ENCODE measurements at regions not wholly inside any gene's neighbourhood (a gene's known extent, or its start where the extent isn't known, plus 50 kb on each side); places are given as distances from the start of the nearest gene placed in this dataset.

GRCh38 chr10:18866852-18867251 is 181.7 kb upstream of the MALRD1 start (continued):
- TF ChIP-seq MAX (IDR thresholded peaks at IDR 0.05), result no peak

GRCh38 chr10:18868919-18869318 is 179.7 kb upstream of the MALRD1 start:
- Histone ChIP-seq H3K9me3 (ENCODE audit: control insufficient read depth in 1 of 2, insufficient read depth in 1 of 2, low read depth in 1 of 2, low read length in 2 of 2) (peaks cover 5 to 13% of the 10 kb centered on the region in 2 experiments; a peak in 1 of 4 replicates), H4K20me1 (ENCODE audit: insufficient read depth) (no peaks in the 10 kb centered on the region), H3K27ac (ENCODE audit: low read depth, low read length) (no peak overlapping the region), H3K79me2 (ENCODE audit: insufficient read depth, low read length) (no peaks in the 10 kb centered on the region), H3K4me1 (ENCODE audit: control insufficient read depth in 1 of 2, insufficient read depth in 2 of 2, low read length in 2 of 2) (no peaks in the 10 kb centered on the region), H3K4me3 (replicated peaks in 1 of 2; ENCODE audit: low read depth in 1 of 2, low read length in 2 of 2) (no peak overlapping the region), H3K9me2 (ENCODE audit: insufficient read depth) (no peaks in the 10 kb centered on the region), H3K9ac (ENCODE audit: low read length) (no peak overlapping the region), H3K36me3 (ENCODE audit: control insufficient read depth in 1 of 2, insufficient read depth in 2 of 2, low read length in 2 of 2) (no peaks in the 10 kb centered on the region), H2AFZ (ENCODE audit: low read depth, low read length, poor library complexity, severe bottlenecking) (no peak overlapping the region), H3K4me2 (ENCODE audit: low read length) (no peak overlapping the region), H3K27me3 (ENCODE audit: insufficient read depth, low read length) (no peaks in the 10 kb centered on the region)
- intact Hi-C loops (cut with micrococcal nuclease), result no loop called here
- DNase-seq (ENCODE audit: low read depth, low spot score) (no peak), ATAC-seq (no peak)
- ChIA-PET CTCF (no interaction called here), RAD21 (ENCODE audit: low non-redundant PET in 1 of 2, low total read pairs in 2 of 2, uncharacterized antibody in 2 of 2, unreplicated experiment in 2 of 2) (no interaction called here), POLR2A (no interaction called here)
- no TSS peak for BruUV-seq (replicated peaks)
- no peak for TF ChIP-seq CBX3 (IDR thresholded peaks at IDR 0.05; ENCODE audit: low read depth)
- no peak for TF ChIP-seq FOSL1 (IDR thresholded peaks at IDR 0.05; ENCODE audit: low read depth)
- no peak for TF ChIP-seq POLR2A (IDR thresholded peaks at IDR 0.05; ENCODE audit: borderline replicate concordance, extremely low read depth, insufficient read depth, insufficient read length)
- no peak for TF ChIP-seq TCF7L2 (IDR thresholded peaks at IDR 0.05; ENCODE audit: borderline replicate concordance, extremely low read depth, insufficient read depth, insufficient read length)
- no peak for TF ChIP-seq YY1 (IDR thresholded peaks at IDR 0.05; ENCODE audit: extremely low read depth, insufficient replicate concordance, low read depth, low read length)
- TF ChIP-seq ZFX (IDR thresholded peaks at IDR 0.05), result no peak
- no peak for TF ChIP-seq MAX (IDR thresholded peaks at IDR 0.05)
- no peak for TF ChIP-seq CTCF (IDR thresholded peaks at IDR 0.05 in 2 of 3, conservative IDR thresholded peaks at IDR 0.05 in 1 of 3; ENCODE audit: borderline replicate concordance in 1 of 3, insufficient read depth in 1 of 3, low read depth in 2 of 3, low read length in 2 of 3)
- no peak for TF ChIP-seq EGR1 (IDR thresholded peaks at IDR 0.05; ENCODE audit: low read depth)
- TF ChIP-seq RAD21 (IDR thresholded peaks at IDR 0.05; ENCODE audit: low read depth), result no peak
